Right cardiac atrium (tissue), 5 donors: ENCODE measurements at regions not wholly inside any gene's neighbourhood (a gene's known extent, or its start where the extent isn't known, plus 50 kb on each side); places are given as distances from the start of the nearest gene placed in this dataset.
"Not testable (repeated sequence)": the region's sequence is repeated elsewhere in the genome, so short reads cannot be mapped to it uniquely, and the experiment has no call there.

Experiments used
- ATAC-seq, 2 donors: fragments of 200-7000 bp; cut with Tn5 transposase; one replicate each; pipeline versions ENCODE4 v1.8.0 to v1.9.1; 2020; ENCODE audit warnings: moderate library complexity in 2 of 2, mild to moderate bottlenecking in 1 of 2
- DNase-seq, 3 donors: peaks; one replicate each; pipeline ENCODE4 v3.0.0-alpha.2; 2020
- H3K27ac ChIP-seq: one replicate; pipeline ENCODE4 v1.5.1; 2013; ENCODE audit warnings: mild to moderate bottlenecking, low read length, control low read depth, moderate library complexity
- H3K27me3 ChIP-seq: one replicate; pipeline ENCODE4 v1.6.1; 2013; ENCODE audit not compliant: control insufficient read depth, insufficient read depth
- H3K4me1 ChIP-seq: one replicate; pipeline ENCODE4 v1.6.1; 2013; ENCODE audit warnings: low read length; ENCODE audit not compliant: control insufficient read depth, insufficient read depth
- H3K4me3 ChIP-seq: one replicate; pipeline ENCODE4 v1.5.1; 2013; ENCODE audit warnings: low read length, control low read depth
- H3K9me3 ChIP-seq: one replicate; pipeline ENCODE4 v1.6.1; 2013; ENCODE audit warnings: low read length; ENCODE audit not compliant: control insufficient read depth
- WGBS: extraction: QIAGEN DNeasy Blood & Tissue Kit; methylation state at CpG from one replicate; pipeline ENCODE4 v1.1.7; 2013; 5-methylcytosine and 5-hydroxymethylcytosine counted together
- intact Hi-C, 4 donors: fragments of 100-400 bp; cut with DNase I; formaldehyde crosslinking; loops; one replicate each; pipeline versions ENCODE4 v1.11.0 to v1.14.0; 2022 to 2023
- donor health status: healthy with polysubstance abuse.
- donor health status: DM: no; HTN: yes; CAD: no.
- donor health status: DM: no; HTN: no; CAD: no.
- donor health status: DM: no; HTN: yes; CAD: no; lungs with severe emphysema.
- donor health status: DM: yes; HTN: yes; CAD: no.

DNA sequence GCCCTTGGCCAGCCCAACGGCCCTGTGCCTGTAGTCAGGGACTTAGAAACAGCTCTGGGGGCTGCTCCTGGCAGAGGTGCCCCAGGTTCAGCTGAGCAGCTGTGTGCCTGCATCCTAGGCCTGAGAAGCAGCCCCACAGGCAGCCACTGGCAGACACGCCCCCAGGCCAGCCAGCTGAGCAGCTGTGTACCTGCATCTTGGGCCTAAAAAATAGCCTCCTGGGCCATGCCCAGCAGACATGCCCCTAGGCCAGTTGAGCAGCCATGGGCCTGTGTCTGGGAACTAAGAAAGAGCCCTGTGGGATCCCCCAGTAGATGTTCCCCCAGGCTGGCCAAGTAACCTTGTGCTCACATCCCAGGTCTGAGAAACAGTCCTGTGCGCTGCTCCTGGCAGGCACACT is 64.0 kb downstream of the TBR1 start:
- ATAC-seq (no peak), DNase-seq (peak in 1 of 3 donors; percentile 45)
- no peaks in the 10 kb centered on the region for H3K4me1 ChIP-seq
- no peak overlapping the region for H3K4me3 ChIP-seq
- WGBS, result 64% methylated on average over 3 of the region's 3 CpGs
- intact Hi-C loops, result no loop called here
- no peak overlapping the region for H3K27ac ChIP-seq
- no peaks in the 10 kb centered on the region for H3K9me3 ChIP-seq
- H3K27me3 ChIP-seq, result no peaks in the 10 kb centered on the region

DNA sequence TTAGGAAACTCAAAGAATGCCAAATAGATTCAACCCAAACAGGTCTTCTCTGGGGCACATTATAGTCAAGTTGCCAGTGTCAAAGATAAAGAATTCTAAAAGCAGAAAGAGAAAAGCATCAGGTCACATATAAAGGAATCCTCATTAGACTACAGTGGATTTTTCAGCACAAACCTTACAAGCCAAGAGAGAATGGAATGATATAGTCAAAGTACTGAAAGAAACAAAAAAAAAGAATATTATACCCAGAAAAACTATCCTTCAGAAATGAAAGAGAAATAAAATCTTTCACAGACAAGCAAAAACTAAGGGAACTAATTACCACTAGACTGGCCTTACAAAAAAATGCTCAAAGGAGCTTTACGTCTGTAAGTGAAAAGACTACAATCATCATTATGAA is 65.5 kb downstream of the TBR1 start:
- no peak overlapping the region for H3K4me3 ChIP-seq
- no peaks in the 10 kb centered on the region for H3K9me3 ChIP-seq
- ATAC-seq (no peak), DNase-seq (no peak)
- no peaks in the 10 kb centered on the region for H3K4me1 ChIP-seq
- WGBS, result 95% methylated on average over 1 of the region's 1 CpG
- no peaks in the 10 kb centered on the region for H3K27me3 ChIP-seq
- intact Hi-C loops, result no loop called here
- H3K27ac ChIP-seq, result no peak overlapping the region

DNA sequence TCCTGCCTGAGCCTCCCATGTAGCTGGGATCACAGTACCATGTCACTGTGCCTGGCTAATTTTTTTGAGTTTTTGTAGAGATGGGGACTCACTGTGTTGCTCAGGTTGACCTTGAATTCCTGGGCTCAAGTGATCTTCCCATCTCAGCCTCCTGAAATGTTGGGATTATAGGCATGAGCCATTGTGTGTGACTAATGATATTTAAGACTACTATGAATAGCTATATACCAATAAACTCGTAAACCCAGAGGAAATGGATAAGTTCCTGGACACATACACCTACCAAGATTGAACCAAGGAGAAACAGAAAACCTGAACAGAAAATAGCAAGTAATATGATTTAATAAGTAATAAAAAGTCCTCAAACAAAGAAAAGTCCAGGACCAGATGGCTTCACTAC is 68.0 kb downstream of the TBR1 start:
- 61% methylated on average over 1 of the region's 1 CpG for WGBS
- H3K4me1 ChIP-seq, result no peaks in the 10 kb centered on the region
- H3K4me3 ChIP-seq, result no peak overlapping the region
- intact Hi-C loops, result no loop called here
- H3K27me3 ChIP-seq, result no peaks in the 10 kb centered on the region
- DNase-seq, result no peak
- H3K9me3 ChIP-seq, result no peaks in the 10 kb centered on the region
- ATAC-seq, result no peak
- H3K27ac ChIP-seq, result no peak overlapping the region

DNA sequence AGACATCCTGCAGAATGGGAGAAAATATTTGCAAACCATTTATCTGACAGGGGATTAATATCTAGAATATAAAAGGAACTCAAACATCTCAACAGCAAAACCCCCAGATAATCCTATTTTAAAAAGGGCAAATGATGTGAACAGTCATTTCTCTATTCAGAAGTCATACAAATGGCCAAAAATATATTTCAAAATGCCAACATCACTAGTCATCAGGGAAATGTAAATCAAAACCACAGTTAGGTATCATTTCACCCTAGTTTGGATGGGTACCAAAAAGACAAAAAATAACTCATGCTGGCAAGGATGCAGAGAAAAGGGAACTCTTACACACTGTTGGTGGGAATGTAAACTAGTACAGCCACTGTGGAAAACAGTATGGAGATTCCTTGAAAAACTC is 70.0 kb downstream of the TBR1 start:
- intact Hi-C loops, result no loop called here
- ATAC-seq (no peak), DNase-seq (no peak)
- Histone ChIP-seq H3K4me3 (no peak overlapping the region), H3K4me1 (no peaks in the 10 kb centered on the region), H3K27me3 (no peaks in the 10 kb centered on the region), H3K9me3 (no peaks in the 10 kb centered on the region), H3K27ac (no peak overlapping the region)

DNA sequence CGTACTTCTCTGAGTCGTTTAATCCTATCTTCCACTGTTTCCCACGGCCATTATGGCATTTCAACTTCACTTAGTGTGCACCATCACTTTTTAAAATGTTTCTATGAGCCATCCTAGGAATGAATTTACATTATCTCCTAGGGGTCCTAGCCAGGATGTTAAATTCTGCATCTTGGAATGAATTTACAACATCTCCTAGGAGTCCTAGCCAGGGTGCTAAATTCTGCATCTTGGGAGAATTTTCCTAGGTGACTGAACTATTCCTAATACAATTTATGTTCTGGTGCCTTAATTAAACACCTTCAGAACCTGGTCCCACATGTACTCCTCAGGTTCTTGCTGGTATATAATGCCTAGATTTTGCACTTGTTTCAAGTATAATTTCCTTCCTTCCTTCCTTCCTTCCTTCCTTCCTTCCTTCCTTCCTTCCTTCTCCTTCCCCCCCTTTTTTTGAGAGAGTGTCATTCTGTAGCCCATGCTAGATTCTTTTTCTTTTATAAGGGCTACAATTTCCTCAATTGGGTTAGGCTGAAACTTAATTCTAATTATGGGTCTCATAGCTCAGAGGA is 72.1 kb downstream of the TBR1 start:
- Histone ChIP-seq H3K4me1 (no peaks in the 10 kb centered on the region), H3K27me3 (no peaks in the 10 kb centered on the region), H3K9me3 (no peaks in the 10 kb centered on the region), H3K4me3 (no peak overlapping the region), H3K27ac (no peak overlapping the region)
- DNase-seq (no peak), ATAC-seq (no peak)
- intact Hi-C loops, result no loop called here
- 68% methylated on average over 3 of the region's 3 CpGs for WGBS

DNA sequence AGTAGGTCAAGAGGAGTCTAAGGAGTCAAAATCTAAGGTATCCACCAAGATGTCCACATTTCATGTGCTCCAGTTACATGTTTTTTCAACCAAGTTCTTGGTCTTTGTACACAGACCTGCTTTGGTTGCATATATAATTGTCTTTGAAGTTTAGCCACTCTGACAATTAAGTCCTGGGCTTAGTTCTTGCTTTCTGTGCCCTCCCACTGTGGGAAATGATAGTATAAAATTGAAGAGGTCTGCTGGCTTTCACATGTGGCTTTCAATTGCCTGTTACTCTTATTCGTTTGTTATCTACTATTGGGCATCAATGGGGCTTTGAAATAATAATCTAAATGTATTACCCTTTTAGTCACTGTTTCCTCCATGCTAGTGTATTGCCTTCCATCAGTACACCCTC is 72.8 kb downstream of the TBR1 start:
- Histone ChIP-seq H3K4me3 (no peak overlapping the region), H3K27ac (no peak overlapping the region), H3K27me3 (no peaks in the 10 kb centered on the region), H3K9me3 (no peaks in the 10 kb centered on the region), H3K4me1 (no peaks in the 10 kb centered on the region)
- WGBS, result 74% methylated on average over 1 of the region's 1 CpG
- intact Hi-C loops, result no loop called here
- no peak for DNase-seq
- no peak for ATAC-seq

DNA sequence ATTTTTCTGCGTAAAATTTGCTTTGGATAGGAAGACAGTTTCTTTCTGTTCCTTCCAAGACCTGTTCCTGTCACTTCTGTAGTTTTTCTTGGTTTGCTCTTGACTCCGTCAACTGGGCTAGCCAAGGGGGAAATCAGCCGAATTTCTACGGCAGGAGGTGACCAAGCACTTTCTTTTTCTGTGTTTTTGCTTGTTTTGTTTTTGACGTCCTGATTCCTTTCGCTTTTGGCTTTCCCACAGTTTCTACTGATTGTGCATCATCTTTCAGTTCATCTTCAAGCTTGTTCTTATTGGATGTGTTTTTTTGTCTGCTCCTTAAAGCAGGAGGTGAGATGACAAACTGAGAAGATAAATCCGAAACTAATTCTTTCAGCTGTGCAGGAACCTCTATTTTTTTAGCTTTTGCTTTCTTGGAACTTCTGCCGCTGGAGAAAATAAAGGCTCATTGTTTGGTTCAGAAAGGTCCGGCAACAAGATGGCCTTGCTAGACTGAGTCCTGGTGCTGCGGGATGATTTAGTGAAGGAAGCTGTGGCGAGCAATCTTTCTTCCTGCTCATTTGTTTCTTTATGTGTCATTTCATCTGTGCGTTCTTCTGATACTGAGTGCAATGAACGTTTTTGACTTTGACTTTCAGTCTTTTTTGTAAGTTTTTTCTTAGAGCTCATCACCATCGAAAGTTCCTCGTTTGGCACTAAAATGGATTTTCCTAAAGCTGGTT is 85.0 kb downstream of the TBR1 start:
- WGBS, result 71% methylated on average over 15 of the region's 15 CpGs
- ATAC-seq, H3K4me3 ChIP-seq, H3K27me3 ChIP-seq, intact Hi-C loops, H3K4me1 ChIP-seq, DNase-seq, H3K9me3 ChIP-seq, H3K27ac ChIP-seq: not testable (repeated sequence)

DNA sequence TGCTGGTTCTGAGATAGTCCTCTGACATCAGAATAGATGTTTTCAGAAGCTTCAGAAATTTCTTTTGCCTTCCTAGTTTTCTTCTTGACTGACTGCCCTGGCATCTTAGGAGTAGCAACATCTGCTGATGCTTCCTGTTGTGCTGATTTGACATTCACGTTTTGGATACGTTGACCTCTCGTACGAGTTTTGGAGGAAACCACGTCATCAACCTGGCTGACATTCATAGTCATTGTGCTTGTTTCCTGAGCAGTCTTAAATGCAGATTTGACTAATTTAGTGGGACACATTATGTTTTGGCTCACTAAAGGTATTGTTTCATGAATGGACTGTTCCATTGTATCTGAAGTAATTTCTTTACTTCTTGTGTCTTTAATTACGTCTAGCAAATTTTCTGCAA is 86.2 kb downstream of the TBR1 start:
- not testable (repeated sequence) for H3K27me3 ChIP-seq

DNA sequence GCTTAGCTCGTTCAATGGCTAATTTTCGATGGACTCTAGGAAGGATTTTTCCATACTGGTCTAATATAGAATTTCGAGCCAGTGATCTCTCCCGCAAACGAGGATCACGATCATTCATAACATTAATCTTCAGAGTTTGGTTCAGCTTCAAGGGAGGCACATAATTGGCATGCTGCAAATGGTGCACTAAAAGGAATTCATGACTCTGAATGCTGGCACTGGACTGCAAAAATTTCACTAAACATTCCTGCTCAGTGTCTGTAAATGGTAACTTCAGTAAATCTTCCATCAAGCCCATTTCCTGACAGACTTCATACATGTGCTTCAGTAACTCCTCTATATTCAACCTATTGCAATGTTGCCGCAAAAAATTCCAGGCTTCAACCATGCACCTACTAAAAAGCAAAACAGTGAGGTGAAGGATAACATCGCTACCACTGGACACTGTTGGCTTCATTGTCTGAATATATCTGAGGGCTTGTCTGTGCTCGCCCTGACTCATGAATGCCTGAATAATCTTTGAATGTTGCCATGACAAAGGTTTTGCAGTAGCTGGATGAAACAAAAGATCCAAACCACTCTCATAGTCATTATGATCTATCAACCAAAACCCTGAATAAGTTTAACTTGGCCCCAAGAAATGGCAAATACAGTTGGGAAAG is 88.7 kb downstream of the TBR1 start:
- 85% methylated on average over 9 of the region's 9 CpGs for WGBS
- DNase-seq, H3K27ac ChIP-seq, H3K27me3 ChIP-seq, intact Hi-C loops, H3K4me3 ChIP-seq, H3K4me1 ChIP-seq, ATAC-seq, H3K9me3 ChIP-seq: not testable (repeated sequence)

More for the DNA sequence above, 86.2 kb downstream of the TBR1 start:
- H3K27ac ChIP-seq, H3K4me3 ChIP-seq, intact Hi-C loops, DNase-seq, H3K9me3 ChIP-seq, H3K4me1 ChIP-seq: not testable (repeated sequence)
- WGBS, result 56% methylated on average over 4 of the region's 6 CpGs
- peak in 1 of 2 donors; percentile 16 for ATAC-seq

DNA sequence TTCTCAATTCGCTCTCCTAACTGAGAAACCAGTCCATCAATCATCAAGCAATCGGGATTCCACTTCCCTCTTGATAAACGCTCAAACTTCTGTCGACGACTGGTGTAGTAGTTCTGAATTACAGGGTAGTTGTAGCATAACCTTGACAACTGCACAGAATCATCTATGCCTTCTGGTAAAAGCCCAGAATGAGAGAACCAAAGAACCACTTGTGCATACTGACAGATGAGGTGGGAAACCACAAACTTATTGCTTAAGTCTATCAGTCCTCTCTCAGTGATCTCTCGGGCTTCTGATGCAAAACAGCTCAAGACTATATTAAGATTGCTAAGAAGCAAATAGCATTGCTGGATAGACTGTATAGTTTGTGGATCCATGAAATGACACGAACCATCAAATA is 89.4 kb downstream of the TBR1 start:
- WGBS, result 76% methylated on average over 7 of the region's 7 CpGs
- intact Hi-C loops, result not testable (repeated sequence)

DNA sequence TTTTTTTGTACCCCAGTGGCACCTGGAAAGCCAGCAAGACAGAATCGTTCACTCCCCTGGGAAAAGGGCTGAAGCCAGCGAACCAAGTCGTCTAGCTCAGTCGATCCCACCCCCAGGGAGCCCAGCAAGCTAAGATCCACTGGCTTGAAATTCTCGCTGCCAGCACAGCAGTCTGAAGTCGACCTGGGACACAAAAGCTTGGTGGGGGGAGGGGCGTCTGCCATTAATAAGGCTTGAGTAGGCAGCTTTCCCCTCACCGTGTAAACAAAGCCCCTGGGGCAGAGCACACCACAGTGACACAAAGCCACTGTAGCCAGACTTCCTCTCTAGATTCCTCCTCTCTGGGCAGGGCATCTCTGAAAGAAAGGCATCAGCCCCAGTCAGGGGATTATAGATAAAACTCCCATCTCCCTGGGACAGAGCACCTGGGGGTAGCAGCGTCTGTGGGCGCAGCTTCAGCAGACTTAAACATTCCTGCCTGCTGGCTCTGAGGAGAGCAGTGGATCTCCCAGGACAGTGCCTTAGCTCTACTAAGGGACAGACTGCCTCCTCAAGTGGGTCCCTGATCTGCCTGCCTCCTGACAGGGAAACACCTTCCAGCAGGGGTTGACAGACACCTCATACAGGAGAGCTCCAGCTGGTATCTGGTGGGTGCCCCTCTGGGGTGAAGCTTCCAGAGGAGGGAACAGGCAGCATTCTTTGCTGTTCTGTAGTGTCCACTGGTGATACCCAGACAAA is 97.4 kb downstream of the TBR1 start:
- ATAC-seq, H3K4me3 ChIP-seq, DNase-seq, H3K4me1 ChIP-seq, H3K27me3 ChIP-seq, H3K9me3 ChIP-seq, H3K27ac ChIP-seq, intact Hi-C loops: not testable (repeated sequence)
- WGBS, result 61% methylated on average over 10 of the region's 10 CpGs

More for the DNA sequence above, 89.4 kb downstream of the TBR1 start:
- H3K4me1 ChIP-seq, ATAC-seq, H3K27me3 ChIP-seq, H3K27ac ChIP-seq, DNase-seq, H3K4me3 ChIP-seq, H3K9me3 ChIP-seq: not testable (repeated sequence)
